ENCODE measurements at regions not wholly inside any gene's neighbourhood (a gene's known extent, or its start where the extent isn't known, plus 50 kb on each side); places are given as distances from the start of the nearest gene placed in this dataset.

DNA sequence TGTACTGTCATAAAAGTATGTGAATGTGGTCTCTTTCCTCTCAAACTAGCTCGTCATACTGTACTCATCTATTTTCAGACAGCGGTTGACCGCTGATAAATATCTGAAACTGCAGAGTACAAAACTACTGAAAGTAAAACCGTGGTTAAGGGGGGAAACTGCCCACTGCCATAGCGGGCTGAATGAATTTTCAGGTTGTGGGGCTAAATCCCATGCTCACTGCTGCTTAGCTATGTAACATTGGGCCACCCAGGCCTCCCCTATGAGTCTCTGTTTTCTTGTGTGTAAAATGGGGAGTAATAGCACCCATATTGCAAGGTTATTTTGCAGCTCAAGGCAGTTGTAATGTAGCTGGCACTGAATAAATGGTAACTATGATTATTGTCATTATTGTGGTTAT lies 82.3 kb downstream of the MSX2 start:
- H3K27me3 Mint-ChIP-seq (ENCODE audit: insufficient read depth): peaks cover 2% of the 10 kb centered on the region
- 83 to 84% methylated on average over 4 to 5 of the region's 5 CpGs for WGBS, 2 experiments (ENCODE audit: insufficient coverage in 1 of 2, insufficient read length in 1 of 2)

DNA sequence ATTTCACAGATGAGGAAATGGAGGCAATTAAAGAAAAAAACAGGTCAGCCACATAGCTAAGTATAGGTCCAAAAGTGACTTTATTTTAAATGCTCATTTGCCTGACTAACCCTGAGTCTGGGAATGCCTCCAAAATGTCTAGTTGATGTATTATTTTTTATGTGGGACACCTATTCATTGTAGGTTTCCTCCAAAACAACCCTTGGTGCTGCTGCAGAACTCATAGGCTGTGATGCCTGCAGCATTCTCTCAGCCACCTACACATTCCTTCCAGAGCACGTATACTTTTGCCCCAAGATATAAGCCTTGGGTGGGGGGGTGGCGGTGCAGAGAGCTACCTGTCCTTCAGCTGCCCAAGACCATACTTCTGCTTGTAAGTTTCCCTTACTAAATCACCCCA lies 77.4 kb downstream of the MSX2 start:
- H3K27ac Mint-ChIP-seq: no peak overlapping the region
- no peaks in the 10 kb centered on the region for H3K27me3 Mint-ChIP-seq (ENCODE audit: insufficient read depth)
- H3K27ac ChIP-seq (ENCODE audit: low read depth, low read length): no peak overlapping the region
- no peaks in the 10 kb centered on the region for H3K4me1 ChIP-seq (ENCODE audit: control insufficient read depth, insufficient read depth, low read length)
- TF ChIP-seq, protein P1, sequence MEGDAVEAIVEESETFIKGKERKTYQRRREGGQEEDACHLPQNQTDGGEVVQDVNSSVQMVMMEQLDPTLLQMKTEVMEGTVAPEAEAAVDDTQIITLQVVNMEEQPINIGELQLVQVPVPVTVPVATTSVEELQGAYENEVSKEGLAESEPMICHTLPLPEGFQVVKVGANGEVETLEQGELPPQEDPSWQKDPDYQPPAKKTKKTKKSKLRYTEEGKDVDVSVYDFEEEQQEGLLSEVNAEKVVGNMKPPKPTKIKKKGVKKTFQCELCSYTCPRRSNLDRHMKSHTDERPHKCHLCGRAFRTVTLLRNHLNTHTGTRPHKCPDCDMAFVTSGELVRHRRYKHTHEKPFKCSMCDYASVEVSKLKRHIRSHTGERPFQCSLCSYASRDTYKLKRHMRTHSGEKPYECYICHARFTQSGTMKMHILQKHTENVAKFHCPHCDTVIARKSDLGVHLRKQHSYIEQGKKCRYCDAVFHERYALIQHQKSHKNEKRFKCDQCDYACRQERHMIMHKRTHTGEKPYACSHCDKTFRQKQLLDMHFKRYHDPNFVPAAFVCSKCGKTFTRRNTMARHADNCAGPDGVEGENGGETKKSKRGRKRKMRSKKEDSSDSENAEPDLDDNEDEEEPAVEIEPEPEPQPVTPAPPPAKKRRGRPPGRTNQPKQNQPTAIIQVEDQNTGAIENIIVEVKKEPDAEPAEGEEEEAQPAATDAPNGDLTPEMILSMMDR (conservative IDR thresholded peaks at IDR 0.05): no peak
- no peaks in the 10 kb centered on the region for H3K27me3 ChIP-seq (ENCODE audit: control insufficient read depth, insufficient read depth, low read length, poor library complexity, severe bottlenecking)
- no peaks in the 10 kb centered on the region for H3K4me1 Mint-ChIP-seq
- peaks cover 17% of the 10 kb centered on the region for H3K9me3 Mint-ChIP-seq
- no peak overlapping the region for H3K4me3 Mint-ChIP-seq
- no peaks in the 10 kb centered on the region for H3K36me3 Mint-ChIP-seq (ENCODE audit: low read depth)
- 89% methylated on average over 2 of the region's 2 CpGs; no CpG with 5 or more reads in 1 of the 2 experiments for WGBS, 2 experiments (ENCODE audit: insufficient coverage in 1 of 2, insufficient read length in 1 of 2)
- no peaks in the 10 kb centered on the region for H3K36me3 ChIP-seq (ENCODE audit: control insufficient read depth, insufficient read depth, low read length)
- no peak overlapping the region for H3K4me3 ChIP-seq (ENCODE audit: low read length)
- no peak overlapping the region for H3K9ac ChIP-seq (ENCODE audit: extremely low read depth, low read length, poor library complexity, severe bottlenecking)
- no peak for DNase-seq
- H3K9me3 ChIP-seq (ENCODE audit: control insufficient read depth, low read length): peaks cover 19% of the 10 kb centered on the region

More for the DNA sequence above, 82.3 kb downstream of the MSX2 start:
- Mint-ChIP-seq H3K27ac (no peak overlapping the region), H3K9me3 (peaks cover 11% of the 10 kb centered on the region), H3K4me3 (no peak overlapping the region), H3K36me3 (ENCODE audit: low read depth) (no peaks in the 10 kb centered on the region), H3K4me1 (peaks cover 7% of the 10 kb centered on the region)
- no peak overlapping the region for H3K4me3 ChIP-seq (ENCODE audit: low read length)
- H3K4me1 ChIP-seq (ENCODE audit: control insufficient read depth, insufficient read depth, low read length): peaks cover 3% of the 10 kb centered on the region
- no peaks in the 10 kb centered on the region for H3K27me3 ChIP-seq (ENCODE audit: control insufficient read depth, insufficient read depth, low read length, poor library complexity, severe bottlenecking)
- DNase-seq: no peak
- TF ChIP-seq, protein P1 (conservative IDR thresholded peaks at IDR 0.05): no peak
- H3K27ac ChIP-seq (ENCODE audit: low read depth, low read length): no peak overlapping the region
- no peak overlapping the region for H3K9ac ChIP-seq (ENCODE audit: extremely low read depth, low read length, poor library complexity, severe bottlenecking)
- H3K36me3 ChIP-seq (ENCODE audit: control insufficient read depth, insufficient read depth, low read length): no peaks in the 10 kb centered on the region
- H3K9me3 ChIP-seq (ENCODE audit: control insufficient read depth, low read length): peaks cover 10% of the 10 kb centered on the region

GRCh38 chr5:174800435-174800834 lies 76.1 kb downstream of the MSX2 start:
- Mint-ChIP-seq H3K9me3 (peaks cover 13% of the 10 kb centered on the region), H3K27ac (no peak overlapping the region), H3K27me3 (ENCODE audit: insufficient read depth) (no peaks in the 10 kb centered on the region), H3K4me1 (no peaks in the 10 kb centered on the region), H3K4me3 (no peak overlapping the region), H3K36me3 (ENCODE audit: low read depth) (no peaks in the 10 kb centered on the region)
- no peak for DNase-seq
- Histone ChIP-seq H3K27ac (ENCODE audit: low read depth, low read length) (no peak overlapping the region), H3K9me3 (ENCODE audit: control insufficient read depth, low read length) (peaks cover 15% of the 10 kb centered on the region), H3K27me3 (ENCODE audit: control insufficient read depth, insufficient read depth, low read length, poor library complexity, severe bottlenecking) (no peaks in the 10 kb centered on the region), H3K4me1 (ENCODE audit: control insufficient read depth, insufficient read depth, low read length) (no peaks in the 10 kb centered on the region), H3K4me3 (ENCODE audit: low read length) (no peak overlapping the region), H3K36me3 (ENCODE audit: control insufficient read depth, insufficient read depth, low read length) (no peaks in the 10 kb centered on the region), H3K9ac (ENCODE audit: extremely low read depth, low read length, poor library complexity, severe bottlenecking) (no peak overlapping the region)
- TF ChIP-seq, protein P1 (conservative IDR thresholded peaks at IDR 0.05): no peak

All from endodermal cell (in vitro differentiated cells).